ENCODE measurements at regions not wholly inside any gene's neighbourhood (a gene's known extent, or its start where the extent isn't known, plus 50 kb on each side); places are given as distances from the start of the nearest gene placed in this dataset.

DNA sequence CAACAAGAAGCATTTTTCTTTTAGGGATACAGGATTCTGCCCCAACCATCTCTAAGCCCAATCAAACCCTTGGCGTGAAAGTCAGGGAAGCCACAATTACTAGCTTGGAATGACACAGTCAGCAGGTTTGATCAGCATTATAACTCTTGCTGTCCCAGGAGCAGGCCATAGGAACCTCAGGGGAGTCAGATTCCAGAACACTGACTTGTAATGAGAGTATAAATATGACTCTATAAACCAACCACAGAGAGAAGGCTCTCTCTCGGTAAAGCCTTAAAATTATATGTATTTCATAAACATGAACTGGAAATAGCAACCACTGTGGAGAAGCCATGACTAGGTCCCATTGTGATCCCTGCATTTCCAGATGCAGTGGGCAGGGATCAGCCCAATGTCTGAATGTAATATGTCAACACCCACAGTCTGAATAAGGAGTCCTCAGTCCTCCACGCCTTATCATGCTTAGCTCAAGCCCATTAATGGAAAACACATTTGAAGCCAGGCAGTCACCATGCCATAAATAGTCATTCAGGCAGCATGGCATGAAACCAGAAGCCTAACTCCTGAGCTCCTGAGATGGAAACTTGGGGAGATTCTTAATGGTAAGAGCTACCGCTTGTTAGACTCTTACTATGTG is 99.1 kb upstream of the MTNR1B start:
- no peaks in the 10 kb centered on the region for H3K27me3 ChIP-seq
- no peak overlapping the region for H3K27ac ChIP-seq
- no peak overlapping the region for H3K4me3 ChIP-seq
- no peak for DNase-seq
- H3K9me3 ChIP-seq, result no peaks in the 10 kb centered on the region
- TF ChIP-seq POLR2A (IDR thresholded peaks at IDR 0.05), result no peak
- TF ChIP-seq CTCF (IDR thresholded peaks at IDR 0.05), result no peak
- no peak for TF ChIP-seq EP300 (IDR thresholded peaks at IDR 0.05)
- no peak for TF ChIP-seq POLR2AphosphoS5 (IDR thresholded peaks at IDR 0.05)
- H3K36me3 ChIP-seq, result no peaks in the 10 kb centered on the region
- H3K4me1 ChIP-seq, result no peaks in the 10 kb centered on the region
- ATAC-seq (ENCODE audit: low FRiP score in 2 of 2), result no peak
- whole genome bisulfite sequencing, 2 donors, result 90 to 94% methylated on average over 3 to 4 of the region's 4 CpGs

GRCh38 chr11:92873551-92873950 is 95.9 kb upstream of the MTNR1B start:
- TF ChIP-seq CTCF (IDR thresholded peaks at IDR 0.05) (no peak), POLR2AphosphoS5 (IDR thresholded peaks at IDR 0.05) (no peak), EP300 (IDR thresholded peaks at IDR 0.05) (no peak), POLR2A (IDR thresholded peaks at IDR 0.05) (no peak)
- Histone ChIP-seq H3K9me3 (no peaks in the 10 kb centered on the region), H3K4me3 (no peak overlapping the region), H3K36me3 (no peaks in the 10 kb centered on the region), H3K27me3 (no peaks in the 10 kb centered on the region), H3K27ac (no peak overlapping the region), H3K4me1 (no peaks in the 10 kb centered on the region)
- 84 to 88% methylated on average over 2 of the region's 2 CpGs for WGBS, 2 donors
- no peak for DNase-seq
- ATAC-seq (ENCODE audit: low FRiP score in 2 of 2), result no peak

DNA sequence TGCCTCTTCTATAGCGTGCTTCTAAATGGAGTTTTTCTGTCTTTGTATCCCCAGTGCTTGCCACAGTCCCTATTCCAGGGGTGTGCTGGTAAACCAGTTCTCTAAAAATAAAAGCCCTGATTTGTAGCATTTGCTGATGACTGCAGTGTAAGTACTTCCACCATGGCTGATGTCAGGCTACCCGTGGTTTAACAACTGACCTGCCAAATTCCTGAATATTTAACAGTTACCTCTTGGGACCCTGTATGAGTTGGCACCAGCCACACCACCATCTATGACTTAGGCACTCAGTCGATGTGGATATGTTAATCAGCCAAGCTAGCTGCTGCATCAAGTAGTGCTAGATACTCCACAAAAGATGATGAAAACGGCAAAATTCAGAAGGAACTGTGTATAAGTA is 94.0 kb upstream of the MTNR1B start:
- no peak for ATAC-seq (ENCODE audit: low FRiP score in 2 of 2)
- WGBS, 2 donors, result 74 to 91% methylated on average over 4 of the region's 4 CpGs
- DNase-seq, result no peak
- Histone ChIP-seq H3K9me3 (no peaks in the 10 kb centered on the region), H3K27me3 (no peaks in the 10 kb centered on the region), H3K36me3 (no peaks in the 10 kb centered on the region), H3K4me1 (no peaks in the 10 kb centered on the region), H3K4me3 (no peak overlapping the region), H3K27ac (no peak overlapping the region)
- TF ChIP-seq POLR2A (IDR thresholded peaks at IDR 0.05), result no peak
- no peak for TF ChIP-seq EP300 (IDR thresholded peaks at IDR 0.05)
- TF ChIP-seq POLR2AphosphoS5 (IDR thresholded peaks at IDR 0.05), result no peak
- no peak for TF ChIP-seq CTCF (IDR thresholded peaks at IDR 0.05)

- 78 to 80% methylated on average over 4 of the region's 4 CpGs for WGBS, 2 donors
- TF ChIP-seq EP300 (IDR thresholded peaks at IDR 0.05), result no peak
- TF ChIP-seq POLR2AphosphoS5 (IDR thresholded peaks at IDR 0.05), result no peak
- TF ChIP-seq POLR2A (IDR thresholded peaks at IDR 0.05), result no peak
- TF ChIP-seq CTCF (IDR thresholded peaks at IDR 0.05), result no peak
Measured at GRCh38 chr11:92879086-92879485, 90.4 kb upstream of the MTNR1B start.

GRCh38 chr11:92880381-92880780 is 89.1 kb upstream of the MTNR1B start:
- Histone ChIP-seq H3K27ac (no peak overlapping the region), H3K4me3 (no peak overlapping the region)
- 89% methylated on average over 3 of the region's 3 CpGs for WGBS, 2 donors

More at GRCh38 chr11:92879086-92879485, 90.4 kb upstream of the MTNR1B start:
- ATAC-seq (ENCODE audit: low FRiP score in 2 of 2) (no peak), DNase-seq (no peak)
- no peak overlapping the region for H3K27ac ChIP-seq
- H3K36me3 ChIP-seq, result no peaks in the 10 kb centered on the region
- H3K27me3 ChIP-seq, result no peaks in the 10 kb centered on the region
- H3K4me3 ChIP-seq, result no peak overlapping the region
- no peaks in the 10 kb centered on the region for H3K9me3 ChIP-seq
- H3K4me1 ChIP-seq, result no peaks in the 10 kb centered on the region

More at GRCh38 chr11:92880381-92880780, 89.1 kb upstream of the MTNR1B start:
- DNase-seq, result no peak
- no peaks in the 10 kb centered on the region for H3K9me3 ChIP-seq
- no peaks in the 10 kb centered on the region for H3K4me1 ChIP-seq
- no peak for ATAC-seq (ENCODE audit: low FRiP score in 2 of 2)
- H3K27me3 ChIP-seq, result no peaks in the 10 kb centered on the region
- no peaks in the 10 kb centered on the region for H3K36me3 ChIP-seq
- TF ChIP-seq POLR2AphosphoS5 (IDR thresholded peaks at IDR 0.05) (no peak), EP300 (IDR thresholded peaks at IDR 0.05) (no peak), CTCF (IDR thresholded peaks at IDR 0.05) (no peak), POLR2A (IDR thresholded peaks at IDR 0.05) (no peak)

Measured in upper lobe of left lung (tissue), 6 donors.